Stimulated activated CD8-positive, alpha-beta memory T cell treated with anti-CD3 and anti-CD28 coated beads, Interleukin-4, amount 100 ng/mL, for 48 hours (primary cell): ENCODE measurements at regions not wholly inside any gene's neighbourhood (a gene's known extent, or its start where the extent isn't known, plus 50 kb on each side); places are given as distances from the start of the nearest gene placed in this dataset.

Experiments used
- DNase-seq: peaks from one replicate; pipeline ENCODE4 v3.0.0-alpha.2; 2020

DNA sequence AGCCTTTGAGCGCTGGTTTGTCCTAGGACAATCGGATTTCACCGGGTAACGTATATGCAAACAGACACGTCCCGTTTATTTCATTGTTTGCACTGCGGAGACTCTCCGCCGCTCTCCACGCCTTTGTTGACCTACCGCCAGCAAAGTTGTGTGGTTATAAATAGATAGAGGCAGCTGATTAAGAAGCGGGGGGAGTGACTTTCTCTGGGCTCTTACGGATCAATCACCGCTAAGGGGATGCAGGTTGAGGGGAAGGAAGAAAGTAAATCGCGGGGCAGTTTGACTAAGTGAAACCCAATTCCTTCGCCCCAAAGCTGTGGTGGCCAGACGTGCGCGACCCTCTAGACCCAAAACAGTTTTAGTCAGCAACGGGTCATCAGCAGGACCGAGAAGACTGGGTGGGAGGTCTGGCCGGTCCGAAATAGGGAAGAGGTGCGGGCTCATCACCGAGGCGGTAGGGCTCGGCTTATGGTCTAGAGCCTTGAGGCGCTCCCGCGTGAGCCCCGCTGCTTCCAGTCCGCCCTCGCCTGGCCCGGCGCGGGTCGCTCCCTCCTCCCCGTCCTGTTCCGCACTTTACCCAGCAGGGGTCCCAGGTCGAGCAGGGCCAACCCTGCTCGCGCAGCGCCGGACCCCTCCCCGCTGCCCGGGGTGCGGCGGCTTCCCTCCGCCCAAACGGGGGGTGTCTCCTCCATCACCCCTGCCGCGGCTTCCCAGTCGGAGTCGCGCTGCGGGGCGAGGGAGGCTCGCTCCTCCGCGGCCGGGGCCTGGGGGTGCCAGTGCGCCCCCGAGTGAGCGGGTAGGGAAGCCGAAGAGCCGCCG lies 120.8 kb upstream of the RRP15 start:
- peak; percentile 25 for DNase-seq

DNA sequence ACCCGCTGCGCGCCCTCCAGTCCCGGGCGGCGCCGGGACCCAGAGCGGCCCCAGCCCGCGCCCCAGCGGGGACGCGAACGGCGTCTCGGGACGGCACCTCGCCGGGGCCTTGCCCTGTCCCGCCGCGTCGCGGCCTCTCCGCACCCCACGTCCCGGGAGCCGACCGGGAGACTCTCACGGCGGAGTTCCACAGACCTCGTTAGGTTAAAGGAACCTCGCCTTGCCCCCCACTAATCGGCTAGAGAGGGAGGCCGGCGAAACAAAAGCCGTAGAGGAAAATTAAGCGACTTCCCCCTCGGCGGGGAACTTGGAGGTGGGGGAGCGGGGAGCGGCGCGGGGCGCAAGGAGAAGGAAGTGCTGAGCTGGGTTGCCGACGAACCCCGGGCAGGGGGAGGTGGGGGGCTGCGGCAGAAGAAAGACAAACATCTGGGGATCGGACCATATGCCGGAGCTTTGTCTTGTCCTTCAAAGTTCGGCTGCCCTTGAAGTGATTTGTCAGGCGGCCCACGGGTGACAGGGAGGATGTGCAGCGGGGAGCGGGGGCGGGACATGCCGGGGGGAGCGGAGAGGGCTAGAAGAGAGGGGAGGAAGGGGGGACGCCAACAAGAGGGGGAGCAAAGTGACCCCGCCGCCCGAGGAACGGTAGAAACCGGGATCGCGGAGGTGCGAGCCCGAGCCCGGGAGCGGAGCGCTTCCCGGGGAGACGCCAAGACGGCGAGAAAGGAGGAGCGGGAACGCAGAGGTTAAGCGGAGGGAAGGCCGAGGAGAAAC lies 120.0 kb upstream of the RRP15 start:
- peak; percentile 25 for DNase-seq

DNA sequence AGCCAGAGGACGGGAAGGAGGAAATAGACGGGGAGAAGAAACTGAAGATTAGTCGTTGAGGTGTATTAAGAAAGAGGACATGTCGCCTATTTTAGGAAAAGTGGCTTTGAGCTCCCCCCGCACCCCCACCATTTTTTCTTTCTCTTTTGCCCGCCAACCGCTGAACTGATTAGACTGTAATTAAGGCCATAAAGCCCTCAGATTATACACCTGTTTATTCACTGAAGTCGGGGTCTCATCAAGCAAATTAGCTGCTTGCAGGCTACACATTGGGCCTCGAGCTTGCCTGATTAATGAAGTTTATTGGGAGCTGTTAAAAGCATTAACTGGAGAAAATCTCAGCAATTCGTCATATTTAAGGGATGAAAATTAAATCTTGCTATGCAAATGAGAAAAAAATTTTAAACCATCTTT lies 119.4 kb upstream of the RRP15 start:
- no peak for DNase-seq

DNA sequence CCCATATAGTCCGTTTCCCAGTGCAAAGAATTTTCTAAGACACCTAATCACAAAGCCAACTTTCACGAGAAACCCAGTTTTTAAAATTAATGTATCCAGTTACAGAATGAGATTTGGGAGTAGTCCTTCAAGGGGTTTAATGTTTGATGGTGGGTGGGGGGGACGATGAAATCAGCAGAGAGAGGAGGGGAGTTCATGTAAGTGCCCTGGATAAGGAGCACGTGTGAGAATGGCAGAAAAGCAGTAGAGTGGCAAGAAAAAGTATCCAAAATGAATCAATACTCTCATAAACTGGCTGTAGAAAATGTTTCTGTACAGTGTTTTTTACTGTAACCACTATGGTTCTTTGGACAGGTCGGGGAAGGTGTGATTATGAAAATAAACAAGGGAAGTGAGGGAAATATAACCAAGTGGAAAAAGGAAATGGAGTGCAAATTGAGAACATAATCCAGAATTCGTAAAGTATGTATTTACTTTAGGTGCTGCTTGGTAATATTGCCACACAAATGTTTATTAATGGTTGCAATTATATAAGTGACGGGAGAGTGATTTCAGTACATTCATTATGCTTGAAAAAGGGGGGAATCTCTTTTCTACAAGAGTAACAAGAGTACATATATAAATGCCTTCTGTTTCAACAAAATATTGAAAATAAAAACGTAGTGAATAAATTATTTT lies 118.7 kb upstream of the RRP15 start:
- DNase-seq = no peak

DNA sequence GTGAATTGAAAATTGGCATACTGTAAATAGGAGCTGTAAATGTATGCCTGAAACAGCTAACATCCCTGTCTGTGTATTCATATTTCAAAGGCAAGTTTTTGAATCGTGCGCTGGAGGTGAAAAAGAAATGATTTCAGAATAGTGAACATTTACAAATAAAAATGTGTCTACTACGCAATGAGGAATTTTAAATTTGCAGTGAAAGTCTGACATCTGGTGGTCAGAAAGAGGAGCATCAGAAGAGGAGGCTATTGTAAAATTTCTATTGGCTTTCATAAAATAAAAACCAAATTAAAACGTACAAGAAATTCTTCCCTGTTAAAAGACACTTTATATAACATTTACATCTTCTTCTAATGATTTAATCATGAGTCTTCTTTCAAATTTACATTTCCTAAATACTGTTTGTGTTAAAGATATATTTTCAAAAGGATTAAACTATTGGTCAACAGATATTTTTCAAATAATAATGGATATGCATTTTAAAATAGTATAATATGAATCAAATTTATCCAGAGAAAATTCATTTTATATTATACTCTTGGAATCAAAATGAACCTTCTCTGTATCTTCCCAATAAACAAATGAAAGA lies 113.7 kb upstream of the RRP15 start:
- no peak for DNase-seq

DNA sequence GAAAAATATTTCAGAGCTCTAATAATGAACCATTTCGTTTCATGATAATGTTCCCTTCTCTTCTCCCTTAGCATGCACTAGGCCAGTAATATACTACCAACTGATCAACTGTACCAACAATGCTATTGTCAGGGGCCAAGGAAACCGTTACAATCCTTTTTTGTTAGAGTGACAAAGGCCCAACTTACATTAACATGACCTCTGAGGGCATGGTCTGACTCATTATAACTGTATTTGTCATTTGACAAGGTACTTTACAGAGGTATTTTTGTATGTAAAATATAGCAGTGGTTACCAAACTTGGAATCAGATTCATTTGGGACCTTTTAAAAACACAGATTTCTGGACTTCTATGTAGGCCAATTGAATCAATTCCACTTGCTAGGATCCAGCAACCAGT lies 102.6 kb upstream of the RRP15 start:
- no peak for DNase-seq

DNA sequence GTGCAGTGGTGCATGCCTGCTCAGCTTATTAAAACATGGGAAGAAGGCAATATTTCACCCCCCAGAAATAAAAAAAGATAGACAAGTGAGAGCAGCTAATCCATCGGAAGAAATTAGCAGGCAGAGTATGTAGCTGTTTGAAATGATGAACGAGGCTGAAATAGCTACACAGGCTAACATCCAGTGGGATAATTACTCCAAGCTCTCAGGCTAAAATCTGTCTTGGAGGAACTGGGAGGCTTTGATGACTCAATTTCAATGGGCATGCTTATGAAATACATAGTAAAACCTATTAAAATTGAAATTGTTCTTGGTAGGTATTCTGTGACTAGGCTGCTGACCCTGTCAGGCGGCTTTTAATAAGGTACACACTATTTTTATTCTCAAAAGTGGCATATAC lies 84.1 kb upstream of the RRP15 start:
- no peak for DNase-seq

DNA sequence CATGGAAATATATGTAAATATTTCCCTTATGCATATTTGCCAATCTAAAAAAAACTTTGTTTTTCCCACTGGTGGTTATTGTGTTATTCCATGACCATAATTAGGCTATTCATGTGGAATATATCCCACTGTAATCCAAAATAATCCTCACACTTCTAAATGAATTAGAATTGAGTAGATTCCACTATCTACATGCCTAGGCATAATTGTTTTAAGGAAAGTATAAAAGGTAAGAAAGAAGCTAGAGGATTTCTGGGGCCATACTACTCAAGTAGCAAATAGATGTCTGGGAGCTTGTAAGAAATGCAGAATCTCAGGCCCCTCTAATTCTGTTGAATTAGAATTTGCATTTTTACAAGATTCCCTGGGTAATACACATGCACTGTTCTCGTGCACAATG lies 83.5 kb upstream of the RRP15 start:
- DNase-seq = no peak

DNA sequence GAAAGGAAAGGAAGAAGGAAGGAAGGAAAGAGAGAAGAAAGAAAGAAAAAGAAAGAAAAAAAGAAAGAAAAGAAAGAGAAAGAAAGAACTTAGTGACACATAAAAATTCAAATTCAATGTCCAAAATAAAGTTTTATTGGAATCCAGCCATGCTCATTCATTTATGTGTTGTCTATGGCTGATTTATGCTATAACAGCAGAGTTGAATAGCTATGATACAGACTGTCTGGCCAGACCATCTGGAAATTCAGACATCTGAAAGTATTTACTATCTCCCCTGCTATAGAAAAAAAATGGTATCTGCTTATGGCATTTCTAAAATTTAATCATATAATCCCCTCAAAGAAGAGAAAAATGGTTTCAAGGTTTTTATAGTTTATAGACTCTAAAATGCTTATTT lies 79.4 kb upstream of the RRP15 start:
- no peak for DNase-seq

DNA sequence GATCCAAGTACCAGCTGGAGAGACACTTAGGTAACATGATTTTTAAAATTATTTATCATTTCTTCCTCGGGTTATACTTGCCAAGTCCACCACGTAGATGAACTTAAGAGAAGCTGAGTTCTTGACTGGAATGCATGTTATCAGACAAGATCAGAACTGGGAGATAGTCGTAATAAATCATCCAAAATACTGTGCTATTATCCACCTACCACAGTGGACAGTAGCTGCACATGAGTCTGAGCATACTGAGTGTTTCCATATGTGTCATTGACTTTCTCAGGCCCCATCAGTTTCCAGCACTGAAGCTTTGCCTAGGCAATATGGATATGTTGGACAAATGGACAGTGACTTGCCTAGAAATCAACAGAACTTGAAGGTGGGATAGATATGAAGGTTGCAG lies 77.9 kb upstream of the RRP15 start:
- DNase-seq = no peak

DNA sequence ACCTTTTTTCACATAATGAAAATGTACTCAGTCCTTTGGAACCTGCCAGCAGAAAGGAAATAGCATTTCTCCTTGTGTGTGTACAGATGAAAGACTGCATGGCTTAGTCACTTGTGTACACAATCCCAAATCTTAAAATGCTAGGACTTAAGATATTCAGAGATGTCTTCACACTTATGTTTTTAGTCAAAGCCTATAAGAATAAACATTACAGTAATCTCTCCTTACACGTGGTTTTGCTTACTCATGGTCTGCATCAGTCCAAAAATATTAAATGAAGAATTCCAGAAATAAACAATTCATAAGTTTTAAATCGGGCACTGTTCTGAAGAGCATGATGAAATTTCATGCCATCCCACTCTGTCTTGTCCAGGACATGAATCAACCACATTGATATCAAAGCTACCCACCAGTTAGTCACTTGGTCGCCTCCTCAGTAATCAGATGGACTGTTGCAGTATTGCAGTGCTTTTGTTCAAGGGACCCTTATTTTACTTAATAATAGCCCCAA lies 75.7 kb upstream of the RRP15 start:
- no peak for DNase-seq

DNA sequence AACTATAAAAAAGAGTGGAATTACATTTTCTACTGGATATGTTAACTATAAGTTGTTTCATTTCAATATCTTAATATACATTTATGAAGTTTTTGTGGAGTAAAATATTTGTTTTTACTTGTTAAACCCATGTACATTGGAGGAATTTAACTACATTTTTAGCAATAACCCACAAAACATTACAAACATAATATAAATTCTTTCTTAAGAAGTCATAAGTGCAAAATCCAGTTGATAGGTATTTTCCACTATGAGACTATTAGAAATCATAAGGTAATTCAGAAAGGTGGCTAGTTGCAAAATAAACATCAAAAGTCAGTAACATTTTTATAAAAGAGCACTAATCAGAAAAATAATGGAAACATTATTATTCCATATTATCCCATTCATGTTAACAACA lies 73.9 kb upstream of the RRP15 start:
- DNase-seq = no peak

DNA sequence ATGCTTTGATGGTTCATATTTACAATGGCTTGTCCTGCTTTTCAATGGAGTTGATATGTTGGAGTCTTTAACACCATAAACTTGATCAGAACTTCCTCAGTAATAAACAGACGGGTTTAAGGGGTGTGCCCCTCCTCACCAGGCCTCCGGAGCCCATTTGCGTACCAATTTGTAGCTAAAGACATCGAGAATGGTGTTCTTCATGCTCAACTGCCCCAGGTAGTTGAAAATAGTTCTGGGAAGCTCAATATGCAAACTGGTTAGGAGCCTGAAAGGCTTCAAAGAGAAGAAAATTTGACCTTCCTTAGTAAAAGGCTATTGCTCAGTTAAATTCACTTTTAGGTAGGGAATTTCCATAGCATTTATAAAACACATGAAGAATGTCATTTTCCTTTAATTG lies 68.1 kb upstream of the RRP15 start:
- no peak for DNase-seq

DNA sequence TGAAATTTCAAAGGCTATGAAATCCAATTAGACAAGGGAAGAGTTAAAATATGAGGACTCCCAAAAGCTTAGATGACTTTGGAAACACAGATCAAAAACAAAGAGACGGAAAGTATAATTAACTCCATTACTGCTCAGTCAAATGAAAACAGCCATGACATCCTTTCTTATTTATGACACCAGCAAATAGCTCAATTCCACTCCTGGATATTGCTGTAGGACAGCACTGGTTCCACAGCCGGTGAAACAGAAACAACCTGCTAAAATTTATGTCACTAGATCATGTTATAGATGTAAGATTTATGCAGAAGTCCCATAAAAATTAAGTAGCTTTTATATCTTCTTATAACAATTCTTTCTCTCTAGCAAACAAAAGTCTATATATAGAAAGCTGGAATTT lies 65.6 kb upstream of the RRP15 start:
- DNase-seq = no peak

DNA sequence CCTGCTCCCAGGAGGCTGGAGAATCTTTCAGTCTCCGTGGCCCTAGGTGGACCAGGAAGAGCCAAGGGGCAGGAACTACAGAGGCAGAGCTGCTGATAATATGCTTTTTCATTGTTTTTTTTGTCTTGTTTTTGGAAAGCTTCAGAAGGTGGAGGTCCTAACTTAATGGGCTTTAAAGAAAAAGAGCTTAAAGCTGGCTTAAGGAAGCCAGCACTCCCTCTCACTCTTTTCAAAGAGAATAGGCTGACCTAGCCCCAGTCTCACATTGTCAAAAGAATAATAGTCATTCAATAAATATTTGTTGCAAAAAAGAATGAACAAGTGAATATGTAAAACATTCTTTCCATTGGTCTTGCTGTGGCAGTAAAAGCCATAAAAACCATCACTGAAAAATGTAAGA lies 61.0 kb upstream of the RRP15 start:
- no peak for DNase-seq

DNA sequence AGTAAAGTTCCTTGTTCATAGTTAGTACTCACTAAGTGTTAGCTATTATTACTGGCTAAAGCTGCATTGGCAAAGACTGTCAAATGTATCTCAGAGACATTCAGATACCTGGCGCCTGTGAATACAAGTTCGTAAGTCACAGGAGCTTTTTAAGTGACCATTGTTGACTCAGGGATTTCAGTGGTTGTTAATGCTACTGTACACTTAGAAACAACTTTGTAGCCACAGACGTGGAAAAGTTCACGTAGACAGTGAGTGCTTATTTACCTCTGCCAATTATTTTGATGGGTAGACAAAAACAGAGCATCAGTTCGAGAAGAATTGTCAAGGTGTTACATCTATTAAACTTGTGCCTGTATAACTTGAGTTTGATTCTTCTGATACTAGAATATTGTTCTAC lies 59.1 kb upstream of the RRP15 start:
- DNase-seq = no peak
